Activated T-helper 2 cell treated with anti-CD3 and anti-CD28 coated beads, Interferon-gamma antibody, Interleukin-2, Interleukin-4, amounts not matched to agents 10 μg/mL and 5 μg/mL and 100 μg/mL, durations not matched to agents 14 hours and 24 hours and 36 hours (primary cell): ENCODE measurements at regions not wholly inside any gene's neighbourhood (a gene's known extent, or its start where the extent isn't known, plus 50 kb on each side); places are given as distances from the start of the nearest gene placed in this dataset.

Experiments
- DNase-seq: peaks from one replicate; pipeline ENCODE4 v3.0.0; 2021; ENCODE audit warnings: low spot score
- H3K27ac Mint-ChIP-seq: one replicate; pipeline ENCODE4 v1.8.0; 2021; ENCODE audit warnings: mixed read lengths
- H3K27me3 Mint-ChIP-seq: one replicate; pipeline ENCODE4 v1.8.0; 2021; ENCODE audit warnings: low read depth, mixed read lengths
- H3K36me3 Mint-ChIP-seq: one replicate; pipeline ENCODE4 v1.8.0; 2021; ENCODE audit warnings: low read depth, mixed read lengths
- H3K4me1 Mint-ChIP-seq: one replicate; pipeline ENCODE4 v1.8.0; 2021; ENCODE audit warnings: low read depth, mixed read lengths
- H3K4me3 Mint-ChIP-seq: one replicate; pipeline ENCODE4 v1.8.0; 2021; ENCODE audit warnings: low read depth, mild to moderate bottlenecking, moderate library complexity, mixed read lengths
- H3K9me3 Mint-ChIP-seq: one replicate; pipeline ENCODE4 v1.8.0; 2021; ENCODE audit warnings: mixed read lengths
- intact Hi-C: fragments of 100-400 bp; cut with micrococcal nuclease; formaldehyde crosslinking; loops from one replicate; pipeline ENCODE4 v1.15.1; 2023

DNA sequence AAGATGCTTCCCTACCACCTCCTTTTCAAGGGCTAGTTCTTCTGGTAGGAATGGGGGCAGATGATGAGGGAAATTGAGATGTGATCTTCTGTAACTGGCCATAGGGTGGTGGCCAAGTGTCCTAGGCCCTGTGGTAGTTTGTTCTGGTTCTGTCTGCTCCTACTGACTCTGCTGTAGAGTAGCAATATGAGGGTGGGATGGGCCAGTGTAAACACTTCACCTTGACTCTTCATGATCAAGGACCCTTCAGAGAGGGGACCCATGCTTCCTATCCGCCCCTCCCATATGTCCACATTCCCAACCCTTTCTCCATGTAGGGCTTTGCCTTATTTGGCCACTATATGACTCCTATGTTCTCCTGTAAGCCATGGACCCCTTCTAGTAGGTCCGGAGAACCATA lies 230.3 kb upstream of the SESN3 start:
- no peaks in the 10 kb centered on the region for H3K36me3 Mint-ChIP-seq
- intact Hi-C loops: no loop called here
- peaks cover under 1% of the 10 kb centered on the region for H3K4me1 Mint-ChIP-seq
- no peaks in the 10 kb centered on the region for H3K9me3 Mint-ChIP-seq
- no peak overlapping the region for H3K27ac Mint-ChIP-seq
- no peak overlapping the region for H3K4me3 Mint-ChIP-seq
- H3K27me3 Mint-ChIP-seq: peaks cover 2% of the 10 kb centered on the region
- DNase-seq: no peak

GRCh38 chr11:95459291-95460042 lies 228.5 kb upstream of the SESN3 start:
- H3K4me3 Mint-ChIP-seq: no peak overlapping the region
- H3K36me3 Mint-ChIP-seq: no peaks in the 10 kb centered on the region
- H3K4me1 Mint-ChIP-seq: peaks cover 13% of the 10 kb centered on the region
- H3K27me3 Mint-ChIP-seq: no peaks in the 10 kb centered on the region
- intact Hi-C loops: no loop called here
- no peaks in the 10 kb centered on the region for H3K9me3 Mint-ChIP-seq
- DNase-seq: no peak
- no peak overlapping the region for H3K27ac Mint-ChIP-seq

DNA sequence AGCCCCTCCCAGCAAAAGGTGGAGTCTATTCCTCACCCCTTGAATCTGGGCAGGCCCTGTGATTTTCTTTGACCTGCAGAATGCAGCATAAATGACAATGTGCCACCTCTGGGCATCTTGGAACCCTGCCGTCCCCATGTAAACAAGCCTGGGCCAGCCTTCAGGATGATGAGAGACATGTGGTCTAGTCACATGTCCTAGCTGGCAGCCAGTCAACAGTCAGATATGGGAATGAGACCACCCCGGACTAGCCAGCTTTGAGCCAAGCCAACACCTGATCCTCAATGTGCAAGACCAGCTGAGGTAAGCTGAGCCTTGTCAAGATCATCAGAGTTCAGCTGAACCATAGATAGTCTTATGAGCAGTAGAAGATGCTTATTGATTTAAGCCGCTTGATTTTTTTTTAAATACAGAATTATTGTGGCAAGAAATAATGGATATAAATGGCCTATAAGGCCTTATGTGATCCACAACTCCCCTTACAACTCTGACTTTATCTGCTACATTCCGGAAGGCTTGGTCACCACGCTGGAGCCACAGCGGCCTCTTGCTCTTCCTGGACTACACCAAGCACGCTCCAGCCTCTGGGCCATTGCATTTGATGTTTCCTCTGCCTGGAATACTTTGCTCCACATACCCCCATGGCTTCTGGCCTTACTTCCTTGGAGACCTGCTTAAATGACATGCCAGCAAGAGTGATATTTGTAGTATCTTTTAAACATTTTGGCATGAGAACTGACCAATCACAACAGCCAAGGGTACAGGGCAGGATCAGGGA lies 225.9 kb upstream of the SESN3 start:
- H3K27me3 Mint-ChIP-seq: no peaks in the 10 kb centered on the region
- no peak overlapping the region for H3K27ac Mint-ChIP-seq
- DNase-seq: no peak
- intact Hi-C loops: no loop called here
- H3K4me3 Mint-ChIP-seq: no peak overlapping the region
- H3K9me3 Mint-ChIP-seq: no peaks in the 10 kb centered on the region
- no peaks in the 10 kb centered on the region for H3K36me3 Mint-ChIP-seq
- peaks cover 13% of the 10 kb centered on the region for H3K4me1 Mint-ChIP-seq

- Mint-ChIP-seq H3K36me3 (no peaks in the 10 kb centered on the region), H3K4me3 (no peak overlapping the region), H3K27me3 (no peaks in the 10 kb centered on the region), H3K4me1 (peaks cover 13% of the 10 kb centered on the region), H3K27ac (no peak overlapping the region), H3K9me3 (no peaks in the 10 kb centered on the region)
- intact Hi-C loops: no loop called here
- DNase-seq: no peak
Observed at GRCh38 chr11:95455228-95455970, 224.4 kb upstream of the SESN3 start.

DNA sequence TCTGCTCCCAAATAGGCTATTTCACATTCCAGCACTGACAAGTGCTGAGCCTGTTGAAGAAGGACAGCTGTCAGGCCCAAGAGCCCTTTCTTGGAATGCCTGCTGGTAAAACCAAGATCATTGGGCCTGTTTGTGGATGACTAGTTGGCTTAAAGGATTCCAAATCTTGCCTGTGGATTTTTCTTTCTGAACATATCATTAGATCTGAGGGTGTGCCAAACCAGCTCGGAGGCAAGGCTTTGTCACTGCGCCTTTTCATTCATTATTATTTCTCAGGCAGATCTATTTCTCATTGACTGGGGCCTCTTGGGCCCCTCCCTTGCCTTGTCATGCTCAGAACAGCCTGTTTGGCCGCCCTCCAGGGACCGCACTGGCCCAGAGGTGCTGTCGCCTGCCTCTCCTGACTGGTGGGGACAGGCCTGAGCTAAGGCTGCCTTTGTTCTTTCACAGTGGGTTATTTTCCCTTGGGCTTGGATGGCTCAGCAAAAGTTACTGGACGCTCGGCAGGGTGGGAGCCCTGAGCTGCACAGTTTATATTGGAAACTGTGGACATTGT lies 222.7 kb upstream of the SESN3 start:
- Mint-ChIP-seq H3K4me1 (peaks cover 13% of the 10 kb centered on the region), H3K9me3 (no peaks in the 10 kb centered on the region)
- DNase-seq: no peak

DNA sequence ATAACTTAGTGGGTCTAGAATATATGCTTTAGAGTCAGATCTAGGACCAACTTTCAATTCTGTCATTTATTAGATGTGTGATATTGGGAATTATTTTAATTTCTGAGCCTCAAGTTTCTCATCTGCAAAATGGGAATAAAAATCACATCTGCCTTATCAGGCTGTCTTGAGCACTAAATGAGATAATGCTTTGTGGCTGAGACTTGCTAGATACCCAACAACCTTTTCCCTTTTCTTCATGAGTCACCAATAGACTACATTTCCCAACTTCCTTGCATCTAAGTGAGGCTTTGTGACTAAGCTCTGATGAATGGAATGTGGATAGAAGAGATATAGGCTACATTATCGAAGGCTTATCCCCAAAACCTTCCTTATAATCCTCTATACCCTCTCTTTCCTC lies 220.7 kb upstream of the SESN3 start:
- Mint-ChIP-seq H3K9me3 (no peaks in the 10 kb centered on the region), H3K27ac (no peak overlapping the region), H3K4me3 (no peak overlapping the region), H3K27me3 (peaks cover 3% of the 10 kb centered on the region), H3K4me1 (peaks cover 13% of the 10 kb centered on the region), H3K36me3 (no peaks in the 10 kb centered on the region)
- no peak for DNase-seq
- intact Hi-C loops: no loop called here

More for the DNA sequence above, 222.7 kb upstream of the SESN3 start:
- H3K27me3 Mint-ChIP-seq: peaks cover 3% of the 10 kb centered on the region
- H3K36me3 Mint-ChIP-seq: no peaks in the 10 kb centered on the region
- no peak overlapping the region for H3K27ac Mint-ChIP-seq
- no peak overlapping the region for H3K4me3 Mint-ChIP-seq
- intact Hi-C loops: no loop called here

DNA sequence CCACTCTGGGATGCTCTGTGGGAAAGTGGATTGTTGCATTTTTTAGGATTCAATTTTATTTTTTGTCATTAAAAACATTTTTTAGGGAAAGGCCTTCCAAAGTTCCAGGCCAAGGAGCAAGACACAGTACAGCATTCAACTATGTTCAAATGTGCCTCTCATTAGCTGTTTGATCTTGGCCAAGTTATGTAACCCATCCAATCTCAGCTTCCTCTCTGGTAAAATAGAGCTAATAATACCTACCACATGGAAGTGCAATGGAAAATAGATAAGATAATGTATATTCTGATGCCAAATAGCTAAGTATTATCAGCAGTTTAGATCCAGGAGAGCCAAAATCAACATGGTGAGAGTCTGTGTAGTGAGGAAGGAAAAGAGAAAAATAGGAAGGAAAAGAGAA lies 220.3 kb upstream of the SESN3 start:
- H3K36me3 Mint-ChIP-seq: no peaks in the 10 kb centered on the region
- H3K27ac Mint-ChIP-seq: no peak overlapping the region
- H3K9me3 Mint-ChIP-seq: no peaks in the 10 kb centered on the region
- peaks cover 12% of the 10 kb centered on the region for H3K4me1 Mint-ChIP-seq
- H3K27me3 Mint-ChIP-seq: peaks cover 3% of the 10 kb centered on the region
- intact Hi-C loops: no loop called here
- H3K4me3 Mint-ChIP-seq: no peak overlapping the region
- no peak for DNase-seq

DNA sequence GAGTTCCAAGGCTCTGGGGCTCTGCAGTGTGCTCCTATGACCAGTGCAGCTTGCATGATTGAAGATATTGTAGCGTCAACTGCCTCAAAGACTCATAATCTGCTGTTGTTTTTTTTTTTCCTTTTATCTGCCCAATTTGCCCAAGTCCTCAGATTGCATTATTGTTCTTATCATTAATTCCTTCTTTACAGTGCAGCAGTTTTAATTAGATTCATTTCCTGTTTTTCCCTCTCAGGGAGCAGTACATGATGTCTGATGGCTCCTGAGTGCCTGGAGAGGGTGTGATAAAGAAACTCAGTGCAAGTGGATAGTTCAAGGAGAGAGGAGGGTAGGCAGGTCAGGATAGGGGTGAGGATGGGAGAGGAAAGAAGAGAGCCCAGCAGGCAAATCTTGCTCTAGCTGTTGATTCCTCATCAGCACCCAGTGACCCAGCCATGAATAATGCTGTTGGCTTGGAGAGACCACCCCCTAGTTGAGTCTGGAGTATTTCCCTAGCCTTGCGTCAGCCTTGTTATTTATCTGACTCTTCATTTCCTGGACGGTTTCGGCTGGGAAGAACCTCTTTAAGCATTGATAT lies 219.6 kb upstream of the SESN3 start:
- no peak for DNase-seq
- Mint-ChIP-seq H3K27me3 (peaks cover 3% of the 10 kb centered on the region), H3K4me1 (peaks cover 10% of the 10 kb centered on the region), H3K27ac (no peak overlapping the region), H3K9me3 (no peaks in the 10 kb centered on the region), H3K36me3 (no peaks in the 10 kb centered on the region), H3K4me3 (no peak overlapping the region)
- intact Hi-C loops: no loop called here

GRCh38 chr11:95445746-95446333 lies 214.8 kb upstream of the SESN3 start:
- intact Hi-C loops: no loop called here
- H3K9me3 Mint-ChIP-seq: no peaks in the 10 kb centered on the region
- DNase-seq: no peak
- H3K4me3 Mint-ChIP-seq: no peak overlapping the region
- H3K27me3 Mint-ChIP-seq: peaks cover 3% of the 10 kb centered on the region
- no peak overlapping the region for H3K27ac Mint-ChIP-seq
- peaks cover 12% of the 10 kb centered on the region for H3K4me1 Mint-ChIP-seq
- no peaks in the 10 kb centered on the region for H3K36me3 Mint-ChIP-seq

DNA sequence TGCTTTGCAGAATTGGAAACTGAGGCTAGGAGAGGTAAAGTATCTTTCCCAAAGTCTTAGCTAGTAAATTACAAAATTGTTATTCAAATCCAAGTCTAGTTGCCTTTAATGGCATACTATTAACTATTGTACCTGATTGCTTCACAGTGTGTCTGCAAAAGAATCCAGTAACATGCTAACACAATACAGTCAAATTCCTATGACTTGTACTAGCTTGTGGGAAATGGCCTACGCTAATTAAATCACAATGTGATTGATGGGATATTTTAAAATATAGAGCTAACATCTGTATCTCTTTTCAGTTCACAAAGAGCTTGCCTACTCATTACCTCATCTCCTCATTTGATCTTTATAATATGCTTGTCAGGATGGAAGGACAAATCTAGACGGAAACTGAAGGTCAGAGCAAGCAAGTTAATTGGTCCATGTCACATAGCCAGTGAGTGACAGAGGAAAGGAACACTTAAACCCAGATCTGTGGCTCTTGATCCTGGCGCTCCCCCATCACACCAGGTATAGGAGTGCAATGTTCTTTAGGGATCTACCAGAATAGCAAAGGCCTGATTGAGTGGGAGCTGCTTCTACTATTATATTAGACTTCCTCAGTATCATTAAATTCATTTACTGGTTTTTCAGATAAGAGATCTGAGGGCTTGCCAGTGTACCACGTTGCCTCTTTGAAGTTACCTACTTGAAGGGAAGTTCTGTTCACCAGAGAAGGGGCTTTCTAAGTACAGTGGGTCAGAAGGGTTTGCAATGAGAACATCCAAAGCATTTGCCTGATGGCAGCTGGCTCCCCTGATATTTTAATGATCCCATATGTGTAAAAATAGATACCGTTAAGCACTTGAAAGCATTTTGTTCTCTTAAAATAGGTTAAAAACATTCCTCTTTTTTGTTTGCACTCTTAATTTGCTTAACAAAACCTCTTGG lies 213.6 kb upstream of the SESN3 start:
- intact Hi-C loops: no loop called here
- DNase-seq: no peak
- Mint-ChIP-seq H3K27me3 (peaks cover 3% of the 10 kb centered on the region), H3K4me3 (no peak overlapping the region), H3K4me1 (peaks cover 12% of the 10 kb centered on the region), H3K27ac (no peak overlapping the region), H3K9me3 (no peaks in the 10 kb centered on the region), H3K36me3 (no peaks in the 10 kb centered on the region)

DNA sequence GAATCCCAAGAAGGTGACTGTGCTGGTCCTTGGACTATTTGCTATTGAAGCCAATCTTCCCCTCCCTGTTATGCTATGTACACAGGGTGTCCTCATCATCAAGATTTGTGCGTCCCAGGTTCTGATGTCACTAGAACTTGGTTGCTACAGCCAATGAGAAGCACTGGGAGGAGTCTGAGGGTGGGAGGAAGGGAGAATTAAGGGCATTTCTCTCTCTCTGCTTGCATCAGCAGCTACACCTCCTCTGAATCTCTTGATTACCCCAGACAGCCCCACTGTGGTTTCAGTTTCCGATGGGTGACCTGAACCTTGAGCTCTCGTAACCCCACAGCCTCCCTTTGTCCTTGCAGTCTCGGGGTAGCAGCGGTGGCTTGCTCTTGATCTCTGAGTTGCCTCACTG lies 212.4 kb upstream of the SESN3 start:
- H3K4me3 Mint-ChIP-seq: no peak overlapping the region
- no peaks in the 10 kb centered on the region for H3K36me3 Mint-ChIP-seq
- H3K27ac Mint-ChIP-seq: no peak overlapping the region
- intact Hi-C loops: no loop called here
- no peak for DNase-seq
- no peaks in the 10 kb centered on the region for H3K27me3 Mint-ChIP-seq
- H3K4me1 Mint-ChIP-seq: peaks cover 12% of the 10 kb centered on the region
- H3K9me3 Mint-ChIP-seq: no peaks in the 10 kb centered on the region
